Mucosa of stomach (tissue), 1 donor: ENCODE measurements at regions not wholly inside any gene's neighbourhood (a gene's known extent, or its start where the extent isn't known, plus 50 kb on each side); places are given as distances from the start of the nearest gene placed in this dataset.
"Not testable (repeated sequence)": the region's sequence is repeated elsewhere in the genome, so short reads cannot be mapped to it uniquely, and the experiment has no call there.

ENCODE experiments used
- H3K27me3 ChIP-seq: one replicate; pipeline ENCODE4 v1.7.0; 2013; ENCODE audit warnings: mild to moderate bottlenecking, low read length; ENCODE audit not compliant: control insufficient read depth, insufficient read depth
- H3K36me3 ChIP-seq: one replicate; pipeline ENCODE4 v1.7.0; 2013; ENCODE audit warnings: low read length; ENCODE audit not compliant: control insufficient read depth, insufficient read depth
- H3K4me1 ChIP-seq: one replicate; pipeline ENCODE4 v1.7.0; 2013; ENCODE audit warnings: mild to moderate bottlenecking, low read length; ENCODE audit not compliant: control insufficient read depth, insufficient read depth
- H3K4me3 ChIP-seq: one replicate; pipeline ENCODE4 v1.7.0; 2013; ENCODE audit warnings: low read length
- H3K9ac ChIP-seq: one replicate; pipeline ENCODE4 v1.7.0; 2013; ENCODE audit warnings: mild to moderate bottlenecking, low read length, moderate library complexity
- H3K9me3 ChIP-seq: one replicate; pipeline ENCODE4 v1.7.0; 2013; ENCODE audit warnings: mild to moderate bottlenecking, low read length, moderate library complexity; ENCODE audit not compliant: control insufficient read depth
- donor health status: Pancreatic carcinoma.

DNA sequence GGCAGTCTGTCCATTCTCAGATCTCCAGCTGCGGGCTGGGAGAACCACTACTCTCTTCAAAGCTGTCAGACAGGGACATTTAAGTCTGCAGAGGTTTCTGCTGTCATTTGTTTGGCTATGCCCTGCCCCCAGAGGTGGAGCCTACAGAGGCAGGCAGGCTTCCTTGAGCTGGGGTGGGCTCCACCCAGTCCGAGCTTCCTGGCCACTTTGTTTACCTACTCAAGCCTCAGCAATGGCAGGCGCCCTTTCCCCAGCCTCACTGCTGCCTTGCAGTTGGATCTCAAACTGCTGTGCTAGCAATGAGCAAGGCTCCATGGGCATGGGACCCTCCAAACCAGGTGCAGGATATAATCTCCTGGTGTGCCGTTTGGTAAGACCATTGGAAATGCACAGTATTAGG is 1154.5 kb upstream of the ACO1 start:
- not testable (repeated sequence) for H3K36me3 ChIP-seq

DNA sequence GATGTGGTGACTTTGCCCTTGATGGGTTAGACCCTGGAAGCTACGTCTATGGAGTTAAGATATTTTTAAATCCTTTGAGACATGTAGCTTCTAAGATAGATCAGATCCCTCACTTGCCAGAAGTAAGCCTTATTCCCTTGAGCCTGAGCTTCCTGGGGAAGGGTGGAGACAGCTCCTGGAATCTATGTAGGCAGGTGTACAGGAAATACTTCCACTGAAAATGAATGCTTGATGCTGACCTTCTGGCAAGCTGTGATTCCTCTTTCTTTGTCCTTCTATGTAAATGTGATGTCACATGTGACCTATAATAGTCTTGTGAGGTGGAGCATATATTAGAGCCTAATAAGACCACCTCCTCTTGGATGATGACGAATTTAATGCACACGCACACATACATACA is 1152.0 kb upstream of the ACO1 start:
- H3K9me3 ChIP-seq: no peaks in the 10 kb centered on the region
- H3K9ac ChIP-seq: no peak overlapping the region
- no peak overlapping the region for H3K4me3 ChIP-seq
- no peaks in the 10 kb centered on the region for H3K27me3 ChIP-seq
- no peaks in the 10 kb centered on the region for H3K4me1 ChIP-seq
- no peaks in the 10 kb centered on the region for H3K36me3 ChIP-seq

More for the DNA sequence above, 1154.5 kb upstream of the ACO1 start:
- not testable (repeated sequence) for H3K27me3 ChIP-seq, H3K4me1 ChIP-seq, H3K9ac ChIP-seq, H3K4me3 ChIP-seq, H3K9me3 ChIP-seq

DNA sequence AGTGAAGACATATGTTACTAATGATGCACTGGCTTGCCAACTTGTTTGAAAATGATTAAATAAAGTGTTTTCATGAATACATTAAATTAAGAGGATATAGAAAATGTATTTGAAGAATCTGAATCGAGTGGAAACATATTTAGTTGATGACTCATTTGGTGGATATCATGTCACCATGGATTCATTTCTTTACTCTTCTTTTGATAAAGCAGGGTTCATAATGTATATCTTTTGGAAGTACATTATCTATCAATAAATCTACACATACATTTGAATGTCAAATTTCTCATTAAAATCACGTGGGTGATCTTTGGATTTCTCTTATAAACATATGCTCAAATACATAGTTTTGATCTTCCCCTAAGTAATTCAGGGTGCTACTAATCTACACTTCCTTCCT is 1148.1 kb upstream of the ACO1 start:
- H3K27me3 ChIP-seq: no peaks in the 10 kb centered on the region
- no peak overlapping the region for H3K4me3 ChIP-seq
- no peak overlapping the region for H3K9ac ChIP-seq
- no peaks in the 10 kb centered on the region for H3K36me3 ChIP-seq
- H3K9me3 ChIP-seq: no peaks in the 10 kb centered on the region
- H3K4me1 ChIP-seq: no peaks in the 10 kb centered on the region

DNA sequence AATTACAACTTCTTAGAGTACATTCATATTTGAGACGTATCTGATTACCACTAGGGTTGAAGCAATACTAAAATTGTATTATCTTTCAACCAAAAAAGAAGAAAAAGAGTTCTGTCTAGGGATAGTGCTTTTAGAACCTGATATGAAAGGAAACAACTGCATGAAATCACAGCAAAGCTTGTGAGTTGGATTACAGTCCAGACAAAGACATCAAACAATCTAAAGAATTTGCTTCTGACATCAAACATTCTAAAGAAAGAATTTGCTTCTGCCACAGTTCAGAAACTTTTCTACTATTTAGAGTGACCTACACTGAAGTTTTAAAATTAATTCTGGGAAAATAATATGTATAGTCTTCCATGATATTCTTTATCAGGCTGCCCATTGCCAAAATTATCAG is 1141.1 kb upstream of the ACO1 start:
- no peak overlapping the region for H3K9ac ChIP-seq
- H3K9me3 ChIP-seq: no peaks in the 10 kb centered on the region
- no peaks in the 10 kb centered on the region for H3K27me3 ChIP-seq
- no peaks in the 10 kb centered on the region for H3K36me3 ChIP-seq
- H3K4me1 ChIP-seq: no peaks in the 10 kb centered on the region
- H3K4me3 ChIP-seq: no peak overlapping the region

DNA sequence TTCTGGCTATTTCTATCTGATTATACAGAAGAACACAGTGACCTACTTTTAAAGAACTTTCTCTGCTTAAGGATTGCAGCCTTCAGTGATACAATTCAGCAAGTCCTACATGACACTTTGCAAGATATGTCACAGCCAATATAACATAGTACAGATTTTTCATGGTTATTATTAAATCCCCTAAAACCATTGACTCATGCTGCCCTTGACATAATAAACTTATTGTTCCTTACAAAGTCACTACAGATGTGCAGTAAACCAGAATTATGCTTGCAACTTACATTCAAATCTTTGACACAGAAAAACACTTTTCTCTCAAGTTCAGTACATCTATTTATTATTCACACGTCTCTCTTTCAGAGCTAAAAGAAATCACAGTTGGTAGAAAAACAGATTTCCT is 1136.3 kb upstream of the ACO1 start:
- no peak overlapping the region for H3K9ac ChIP-seq
- H3K36me3 ChIP-seq: no peaks in the 10 kb centered on the region

DNA sequence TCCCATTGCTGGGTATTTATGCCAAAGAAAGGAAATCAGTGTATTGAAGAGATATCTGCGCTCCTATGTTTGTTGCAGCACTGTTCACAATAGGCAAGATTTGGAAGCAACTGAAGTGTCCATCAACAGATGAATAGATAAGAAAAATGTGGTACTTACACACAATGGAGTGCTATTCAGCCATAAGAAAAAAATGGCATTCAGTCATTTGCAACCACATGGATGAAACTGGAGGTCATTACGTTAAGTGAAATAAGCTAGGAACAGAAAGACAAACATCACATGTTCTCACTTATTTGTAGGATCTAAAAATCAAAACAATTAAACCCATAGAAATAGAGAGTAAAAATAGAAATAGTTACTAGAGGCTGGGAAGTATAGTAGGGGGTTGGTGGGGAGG is 1133.1 kb upstream of the ACO1 start:
- H3K9me3 ChIP-seq: no peaks in the 10 kb centered on the region
- no peaks in the 10 kb centered on the region for H3K4me1 ChIP-seq
- no peak overlapping the region for H3K4me3 ChIP-seq

More for the DNA sequence above, 1136.3 kb upstream of the ACO1 start:
- no peaks in the 10 kb centered on the region for H3K9me3 ChIP-seq
- H3K4me1 ChIP-seq: no peaks in the 10 kb centered on the region
- no peaks in the 10 kb centered on the region for H3K27me3 ChIP-seq
- H3K4me3 ChIP-seq: no peak overlapping the region

DNA sequence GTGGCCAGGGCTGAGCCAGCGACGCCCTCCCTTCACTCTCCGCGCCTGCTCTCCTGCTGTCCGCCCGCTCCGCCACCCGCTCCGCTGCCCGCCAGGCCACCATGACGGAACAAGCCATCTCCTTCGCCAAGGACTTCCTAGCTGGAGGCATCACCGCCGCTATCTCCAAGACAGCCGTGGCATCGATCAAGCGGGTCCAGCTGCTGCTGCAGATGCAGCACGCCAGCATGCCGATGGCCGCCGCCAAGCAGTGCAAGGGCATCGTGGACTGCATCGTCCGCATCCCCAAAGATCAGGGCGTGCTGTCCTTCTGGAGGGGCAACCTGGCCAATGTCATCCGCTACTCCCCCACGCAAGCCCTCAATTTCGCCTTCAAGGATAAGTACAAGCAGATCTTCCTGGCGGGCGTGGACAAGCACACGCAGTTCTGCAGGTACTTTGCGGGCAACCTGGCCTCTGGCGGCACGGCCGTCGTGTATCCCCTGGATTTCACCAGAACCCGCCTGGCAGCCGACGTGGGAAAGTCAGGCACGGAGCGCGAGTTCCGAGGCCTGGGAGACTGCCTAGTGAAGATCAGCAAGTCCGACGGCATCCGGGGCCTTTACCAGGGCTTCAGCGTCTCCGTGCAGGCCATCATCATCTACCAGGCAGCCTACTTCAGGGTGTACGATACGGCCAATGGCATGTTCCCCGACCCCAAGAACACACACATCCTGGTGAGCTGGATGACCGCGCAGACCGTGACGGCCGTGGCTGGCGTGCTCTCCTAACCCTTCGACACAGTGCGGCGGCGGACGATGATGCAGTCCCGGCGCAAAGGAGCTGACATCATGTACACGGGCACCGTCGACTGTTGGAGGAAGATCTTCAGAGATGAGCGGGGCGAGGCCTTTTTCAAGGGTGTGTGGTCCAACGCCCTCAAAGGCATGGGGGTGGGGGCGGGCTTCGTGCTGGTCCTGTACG is 1130.4 kb upstream of the ACO1 start:
- H3K27me3 ChIP-seq: no peaks in the 10 kb centered on the region
- no peaks in the 10 kb centered on the region for H3K9me3 ChIP-seq
- H3K9ac ChIP-seq: no peak overlapping the region
- H3K4me3 ChIP-seq: no peak overlapping the region
- H3K4me1 ChIP-seq: no peaks in the 10 kb centered on the region
- no peaks in the 10 kb centered on the region for H3K36me3 ChIP-seq

More for the DNA sequence above, 1133.1 kb upstream of the ACO1 start:
- H3K36me3 ChIP-seq: no peaks in the 10 kb centered on the region
- H3K9ac ChIP-seq: no peak overlapping the region
- H3K27me3 ChIP-seq: no peaks in the 10 kb centered on the region

DNA sequence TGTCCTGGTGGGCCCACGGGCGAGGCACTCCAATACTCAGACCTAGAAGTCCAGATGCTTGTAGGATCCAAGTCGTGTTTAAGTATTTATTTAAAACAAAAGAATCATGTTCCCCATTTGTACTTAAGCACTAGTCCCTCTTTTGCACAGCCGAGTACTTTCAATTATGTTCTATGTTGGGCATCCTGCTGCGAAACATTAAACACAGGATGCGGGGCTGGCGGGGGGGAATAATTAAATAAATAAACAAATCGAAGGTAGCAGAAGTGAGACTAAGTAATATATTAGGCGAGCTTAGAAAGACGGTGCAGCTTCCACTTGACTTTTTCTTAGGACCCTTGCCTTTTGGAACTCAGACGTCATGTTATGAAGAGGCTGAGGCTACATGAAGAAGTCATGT is 1129.2 kb upstream of the ACO1 start:
- H3K27me3 ChIP-seq: no peaks in the 10 kb centered on the region
- no peaks in the 10 kb centered on the region for H3K4me1 ChIP-seq
- no peaks in the 10 kb centered on the region for H3K9me3 ChIP-seq
- no peak overlapping the region for H3K9ac ChIP-seq
- H3K36me3 ChIP-seq: no peaks in the 10 kb centered on the region
- no peak overlapping the region for H3K4me3 ChIP-seq

DNA sequence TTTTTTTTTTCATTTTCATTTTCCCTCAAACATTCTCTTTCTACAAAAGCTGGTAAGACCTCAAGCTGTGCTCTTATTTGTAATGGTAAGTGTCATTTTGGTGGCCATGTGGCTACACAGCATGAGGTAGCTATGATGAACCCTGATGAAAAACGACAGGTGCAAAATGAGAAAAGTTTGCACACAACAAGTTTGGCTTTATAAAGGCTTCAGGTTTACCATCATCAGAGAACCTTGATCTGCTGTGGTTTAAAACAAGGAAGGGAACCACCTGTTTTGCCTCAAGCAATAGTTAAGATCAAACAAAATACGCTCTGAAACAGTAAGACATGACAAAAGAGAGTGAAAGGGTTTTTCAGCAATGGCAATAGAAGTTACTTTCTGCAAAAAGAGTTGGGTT is 1124.6 kb upstream of the ACO1 start:
- H3K4me3 ChIP-seq: no peak overlapping the region

DNA sequence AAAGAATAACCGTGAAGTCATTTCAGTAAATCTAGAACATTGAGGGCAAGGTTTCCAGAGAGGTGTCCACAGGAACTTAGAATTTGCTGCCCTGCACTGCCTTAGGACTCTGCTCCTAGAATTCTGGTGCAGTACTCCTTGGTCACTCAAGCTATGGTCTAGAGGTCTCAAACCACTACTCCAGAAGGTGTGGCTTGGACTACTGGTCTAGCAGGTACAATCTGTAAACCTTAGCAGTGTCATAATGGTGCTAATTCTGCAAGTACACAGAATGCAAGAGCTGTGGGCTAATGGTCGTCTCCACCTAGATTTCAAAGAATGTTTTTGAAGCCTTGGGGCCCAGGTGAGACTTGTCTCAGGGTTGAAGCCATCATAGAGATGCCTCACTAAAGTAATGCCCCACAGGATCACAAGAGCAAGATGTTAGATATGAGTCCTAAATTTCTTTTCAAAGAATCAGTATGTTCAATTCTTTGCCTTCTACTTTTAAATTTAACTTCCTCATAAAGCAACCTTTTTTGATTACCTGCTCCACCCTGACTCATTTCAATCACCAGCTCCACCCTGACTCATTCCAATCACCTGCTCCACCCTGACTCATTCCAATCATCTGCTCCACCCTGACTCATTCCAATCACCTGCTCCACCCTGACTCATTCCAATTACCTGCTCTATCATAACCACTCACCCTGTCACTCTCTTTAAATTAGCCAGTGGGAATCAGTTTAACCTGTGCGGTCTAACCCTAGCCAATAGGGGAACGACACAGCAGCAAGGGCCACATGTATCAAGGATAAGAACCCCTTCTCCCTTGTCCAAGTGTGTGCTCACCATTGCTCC is 1111.8 kb upstream of the ACO1 start:
- H3K27me3 ChIP-seq: no peaks in the 10 kb centered on the region
- H3K4me1 ChIP-seq: no peaks in the 10 kb centered on the region
- no peaks in the 10 kb centered on the region for H3K36me3 ChIP-seq
- no peak overlapping the region for H3K4me3 ChIP-seq
- H3K9me3 ChIP-seq: no peaks in the 10 kb centered on the region
- no peak overlapping the region for H3K9ac ChIP-seq

More for the DNA sequence above, 1124.6 kb upstream of the ACO1 start:
- Histone ChIP-seq H3K27me3 (no peaks in the 10 kb centered on the region), H3K9me3 (no peaks in the 10 kb centered on the region), H3K9ac (no peak overlapping the region), H3K4me1 (no peaks in the 10 kb centered on the region), H3K36me3 (no peaks in the 10 kb centered on the region)

DNA sequence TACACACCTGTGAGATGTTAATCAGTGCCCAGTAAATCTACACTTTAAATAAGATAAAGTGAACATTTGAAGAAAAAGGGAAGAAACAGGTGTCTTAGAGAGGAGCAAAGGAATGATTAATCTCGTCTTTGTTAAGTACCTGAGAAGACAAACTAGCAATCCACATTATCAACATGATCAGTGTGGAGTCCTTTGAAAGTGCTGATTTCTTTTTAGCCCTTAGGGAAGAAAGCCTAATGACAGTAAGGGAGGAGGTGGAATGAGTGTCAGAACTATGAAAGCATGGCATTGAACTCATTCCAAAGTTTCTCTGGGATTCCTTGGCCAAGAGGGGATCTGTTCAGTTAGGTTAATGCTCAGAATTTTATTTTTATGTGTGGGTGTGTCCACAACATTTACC is 1109.0 kb upstream of the ACO1 start:
- no peak overlapping the region for H3K9ac ChIP-seq
- H3K4me3 ChIP-seq: no peak overlapping the region
- no peaks in the 10 kb centered on the region for H3K9me3 ChIP-seq
- no peaks in the 10 kb centered on the region for H3K27me3 ChIP-seq
- no peaks in the 10 kb centered on the region for H3K4me1 ChIP-seq
- no peaks in the 10 kb centered on the region for H3K36me3 ChIP-seq

DNA sequence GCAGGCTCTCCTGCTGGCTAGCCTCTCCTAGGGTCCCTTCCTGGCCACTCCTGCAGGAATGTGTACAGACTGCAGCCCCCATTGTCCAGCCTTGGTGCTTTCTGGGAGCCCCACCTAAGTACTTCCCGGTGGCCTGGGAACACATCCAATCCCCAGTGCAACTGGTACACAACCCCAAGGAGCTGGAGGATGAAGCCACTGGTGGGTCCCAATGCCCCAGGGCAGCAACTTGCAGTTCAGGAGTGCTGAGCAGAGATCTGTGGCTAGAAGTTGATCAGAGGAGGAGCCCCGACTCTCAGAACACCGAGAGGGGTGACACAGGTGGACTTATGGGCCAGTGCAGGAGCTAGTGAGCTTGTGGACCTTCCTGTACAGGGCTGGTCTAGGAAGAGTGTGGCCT is 1093.7 kb upstream of the ACO1 start:
- no peak overlapping the region for H3K4me3 ChIP-seq

More for the DNA sequence above, 1093.7 kb upstream of the ACO1 start:
- Histone ChIP-seq H3K36me3 (no peaks in the 10 kb centered on the region), H3K9me3 (no peaks in the 10 kb centered on the region), H3K9ac (no peak overlapping the region), H3K27me3 (no peaks in the 10 kb centered on the region), H3K4me1 (no peaks in the 10 kb centered on the region)
